GM12874 (cell line): ENCODE measurements at regions not wholly inside any gene's neighbourhood (a gene's known extent, or its start where the extent isn't known, plus 50 kb on each side); places are given as distances from the start of the nearest gene placed in this dataset.

Source experiments
- TF ChIP-seq, protein P1 (sequence below): IDR thresholded peaks from 2 replicates; pipeline ENCODE4 v1.5.1; 2011; ENCODE audit warnings: low read depth, mild to moderate bottlenecking, control low read depth, low read length, moderate library complexity; ENCODE audit not compliant: insufficient read depth

DNA sequence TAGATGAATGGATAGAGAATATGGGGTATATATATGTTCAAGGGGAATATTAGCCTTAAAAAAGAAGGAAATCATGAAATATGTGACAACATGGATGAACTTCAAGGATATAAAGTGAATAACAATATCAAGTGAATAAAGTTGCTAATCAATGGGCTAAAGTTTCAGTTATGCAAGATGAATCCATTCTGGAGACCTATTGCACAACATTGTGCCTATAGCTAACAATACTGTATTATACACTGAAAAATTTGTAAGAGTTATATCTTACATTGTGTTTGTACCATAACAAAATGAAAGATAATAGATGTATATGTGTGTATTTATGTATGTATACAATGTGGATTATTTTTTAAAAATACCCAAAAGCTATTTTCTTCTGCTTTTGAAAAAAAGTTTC, 96.3 kb upstream of the DPYD start:
- TF ChIP-seq, protein P1, sequence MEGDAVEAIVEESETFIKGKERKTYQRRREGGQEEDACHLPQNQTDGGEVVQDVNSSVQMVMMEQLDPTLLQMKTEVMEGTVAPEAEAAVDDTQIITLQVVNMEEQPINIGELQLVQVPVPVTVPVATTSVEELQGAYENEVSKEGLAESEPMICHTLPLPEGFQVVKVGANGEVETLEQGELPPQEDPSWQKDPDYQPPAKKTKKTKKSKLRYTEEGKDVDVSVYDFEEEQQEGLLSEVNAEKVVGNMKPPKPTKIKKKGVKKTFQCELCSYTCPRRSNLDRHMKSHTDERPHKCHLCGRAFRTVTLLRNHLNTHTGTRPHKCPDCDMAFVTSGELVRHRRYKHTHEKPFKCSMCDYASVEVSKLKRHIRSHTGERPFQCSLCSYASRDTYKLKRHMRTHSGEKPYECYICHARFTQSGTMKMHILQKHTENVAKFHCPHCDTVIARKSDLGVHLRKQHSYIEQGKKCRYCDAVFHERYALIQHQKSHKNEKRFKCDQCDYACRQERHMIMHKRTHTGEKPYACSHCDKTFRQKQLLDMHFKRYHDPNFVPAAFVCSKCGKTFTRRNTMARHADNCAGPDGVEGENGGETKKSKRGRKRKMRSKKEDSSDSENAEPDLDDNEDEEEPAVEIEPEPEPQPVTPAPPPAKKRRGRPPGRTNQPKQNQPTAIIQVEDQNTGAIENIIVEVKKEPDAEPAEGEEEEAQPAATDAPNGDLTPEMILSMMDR = no peak

GRCh38 chr1:98008373-98008772, 87.5 kb upstream of the DPYD start:
- TF ChIP-seq, protein P1 = no peak

GRCh38 chr1:98005326-98006010, 84.6 kb upstream of the DPYD start:
- TF ChIP-seq, protein P1 = no peak

GRCh38 chr1:98003442-98003841, 82.6 kb upstream of the DPYD start:
- TF ChIP-seq, protein P1 = no peak

DNA sequence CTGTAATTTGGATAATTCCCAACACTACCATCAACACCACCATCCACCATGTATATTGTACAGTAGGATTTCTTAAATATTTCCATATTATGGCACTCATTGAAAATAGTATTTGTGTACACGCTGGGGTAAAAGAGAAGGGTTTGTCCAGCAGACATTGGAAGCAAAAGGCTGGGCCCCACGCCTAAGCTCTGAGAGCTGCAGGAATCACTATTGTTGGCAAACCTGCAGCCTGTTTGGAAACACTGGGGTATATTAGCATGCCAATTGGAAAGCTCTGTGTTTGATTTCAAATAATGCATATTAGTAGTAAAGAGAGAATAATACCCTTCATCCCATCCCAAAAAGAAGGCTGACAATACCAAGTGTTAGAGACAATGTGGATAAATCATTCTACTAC, 81.5 kb upstream of the DPYD start:
- TF ChIP-seq, protein P1 = no peak

DNA sequence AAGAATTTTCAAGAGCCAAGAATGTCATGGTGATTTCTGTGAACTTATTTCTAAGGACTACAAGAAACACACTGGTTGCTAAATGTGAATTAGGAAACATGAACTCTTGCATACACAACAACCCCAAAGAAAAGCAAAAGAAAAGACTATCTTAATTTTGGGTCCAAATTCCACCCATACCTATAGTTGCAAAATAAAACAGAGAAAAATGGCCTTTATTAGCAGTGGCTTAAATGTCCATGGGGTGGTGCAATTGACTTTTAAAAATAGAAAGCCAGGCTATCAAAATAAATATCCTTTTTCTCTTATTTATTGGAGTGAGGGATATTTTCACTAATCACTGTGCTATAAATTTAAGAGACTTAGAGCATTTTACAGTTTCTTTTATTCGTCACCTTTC, 80.9 kb upstream of the DPYD start:
- TF ChIP-seq, protein P1 = no peak

- TF ChIP-seq, protein P1 = no peak
Observed at GRCh38 chr1:97999320-97999719, 78.5 kb upstream of the DPYD start.
